ENCODE measurements at regions not wholly inside any gene's neighbourhood (a gene's known extent, or its start where the extent isn't known, plus 50 kb on each side); places are given as distances from the start of the nearest gene placed in this dataset.

DNA sequence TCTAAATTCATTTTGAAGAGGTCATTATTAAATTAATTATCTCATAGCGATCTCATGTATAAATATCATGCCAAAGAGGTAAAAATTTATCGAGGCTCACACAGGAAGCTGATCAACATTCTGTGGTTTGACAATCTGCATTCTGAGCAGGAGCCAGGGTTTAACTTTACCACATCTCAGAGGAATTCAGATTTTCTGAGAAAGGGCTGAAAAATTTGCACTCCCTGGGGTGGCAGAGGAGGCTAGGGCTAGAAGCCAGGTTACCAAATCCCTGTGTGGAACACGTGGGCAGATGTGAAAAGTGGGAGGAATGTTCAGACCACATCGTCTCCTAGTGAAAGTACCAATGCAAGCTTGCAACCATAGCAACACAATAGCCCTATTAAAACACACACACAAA lies 63.5 kb upstream of the CTLA4 start:
- peaks cover 3% of the 10 kb centered on the region for H3K36me3 Mint-ChIP-seq
- H3K9me3 Mint-ChIP-seq = peaks cover 5% of the 10 kb centered on the region
- no peak for DNase-seq (ENCODE audit: extremely low spot score, unreplicated experiment)
- no peak overlapping the region for H3K4me3 Mint-ChIP-seq
- no peak overlapping the region for H3K27ac Mint-ChIP-seq
- no peaks in the 10 kb centered on the region for H3K27me3 Mint-ChIP-seq
- peaks cover 6% of the 10 kb centered on the region for H3K4me1 Mint-ChIP-seq (ENCODE audit: unreplicated experiment)
- TF ChIP-seq, protein P1, sequence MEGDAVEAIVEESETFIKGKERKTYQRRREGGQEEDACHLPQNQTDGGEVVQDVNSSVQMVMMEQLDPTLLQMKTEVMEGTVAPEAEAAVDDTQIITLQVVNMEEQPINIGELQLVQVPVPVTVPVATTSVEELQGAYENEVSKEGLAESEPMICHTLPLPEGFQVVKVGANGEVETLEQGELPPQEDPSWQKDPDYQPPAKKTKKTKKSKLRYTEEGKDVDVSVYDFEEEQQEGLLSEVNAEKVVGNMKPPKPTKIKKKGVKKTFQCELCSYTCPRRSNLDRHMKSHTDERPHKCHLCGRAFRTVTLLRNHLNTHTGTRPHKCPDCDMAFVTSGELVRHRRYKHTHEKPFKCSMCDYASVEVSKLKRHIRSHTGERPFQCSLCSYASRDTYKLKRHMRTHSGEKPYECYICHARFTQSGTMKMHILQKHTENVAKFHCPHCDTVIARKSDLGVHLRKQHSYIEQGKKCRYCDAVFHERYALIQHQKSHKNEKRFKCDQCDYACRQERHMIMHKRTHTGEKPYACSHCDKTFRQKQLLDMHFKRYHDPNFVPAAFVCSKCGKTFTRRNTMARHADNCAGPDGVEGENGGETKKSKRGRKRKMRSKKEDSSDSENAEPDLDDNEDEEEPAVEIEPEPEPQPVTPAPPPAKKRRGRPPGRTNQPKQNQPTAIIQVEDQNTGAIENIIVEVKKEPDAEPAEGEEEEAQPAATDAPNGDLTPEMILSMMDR (conservative IDR thresholded peaks at IDR 0.05) = no peak

DNA sequence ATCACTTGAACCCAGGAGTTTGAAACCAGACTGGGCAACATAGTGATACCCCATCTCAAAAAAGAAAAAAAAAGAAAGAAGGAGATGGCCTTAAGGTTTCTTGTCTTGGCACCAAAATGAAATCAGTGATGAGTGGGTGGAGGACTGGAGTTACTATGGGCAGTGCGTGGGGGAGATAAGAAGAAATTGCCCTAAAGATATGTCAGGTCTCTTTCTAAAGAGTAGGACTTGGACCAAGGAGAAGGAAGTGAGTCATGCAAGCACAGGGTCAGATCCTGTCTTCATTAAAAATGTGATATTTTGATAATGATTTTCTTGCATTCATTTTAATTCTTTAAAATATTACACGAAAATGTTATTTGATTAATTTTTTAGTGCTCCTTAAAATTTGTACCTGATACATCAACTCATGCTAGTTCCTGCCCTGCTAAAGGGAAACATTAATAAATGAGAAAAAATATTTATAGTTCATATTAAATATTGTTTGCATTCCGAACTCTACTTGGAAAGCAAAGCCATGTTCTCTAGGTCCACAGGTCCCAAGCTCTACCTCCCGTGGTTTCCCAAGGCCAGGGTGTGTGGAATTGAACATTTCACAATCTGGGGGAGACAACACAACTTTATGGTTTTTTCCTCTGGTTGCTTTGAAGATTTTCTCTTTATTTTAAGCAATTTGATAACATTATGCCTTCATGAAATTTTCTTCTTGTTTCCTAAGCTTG lies 62.6 kb upstream of the CTLA4 start:
- TF ChIP-seq, protein P1 (conservative IDR thresholded peaks at IDR 0.05) = no peak
- Mint-ChIP-seq H3K36me3 (peaks cover 3% of the 10 kb centered on the region), H3K4me1 (ENCODE audit: unreplicated experiment) (peaks cover 6% of the 10 kb centered on the region), H3K27ac (no peak overlapping the region), H3K4me3 (no peak overlapping the region), H3K27me3 (no peaks in the 10 kb centered on the region), H3K9me3 (peaks cover 5% of the 10 kb centered on the region)
- DNase-seq (ENCODE audit: extremely low spot score, unreplicated experiment) = no peak

DNA sequence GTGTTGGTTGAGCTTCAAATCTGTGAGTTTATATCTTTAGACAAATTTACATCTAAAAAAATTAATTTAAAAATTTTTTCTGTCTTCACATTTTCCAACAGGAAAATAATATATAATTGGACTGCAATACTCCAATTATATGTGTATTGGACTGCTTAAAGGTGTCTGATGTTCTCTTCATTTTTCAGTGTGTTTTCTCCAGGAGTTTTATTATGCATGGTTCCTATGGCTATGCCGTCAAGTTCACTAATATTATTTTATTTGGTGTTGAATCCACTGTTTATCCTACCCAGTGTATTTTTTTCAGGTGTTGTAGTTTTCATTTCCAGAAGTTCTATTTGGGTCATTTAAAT lies 62.1 kb upstream of the CTLA4 start:
- no peak overlapping the region for H3K4me3 Mint-ChIP-seq
- H3K4me1 Mint-ChIP-seq (ENCODE audit: unreplicated experiment) = peaks cover 6% of the 10 kb centered on the region
- peaks cover 5% of the 10 kb centered on the region for H3K9me3 Mint-ChIP-seq
- peaks cover 3% of the 10 kb centered on the region for H3K36me3 Mint-ChIP-seq
- no peak for DNase-seq (ENCODE audit: extremely low spot score, unreplicated experiment)
- TF ChIP-seq, protein P1 (conservative IDR thresholded peaks at IDR 0.05) = no peak
- no peak overlapping the region for H3K27ac Mint-ChIP-seq
- H3K27me3 Mint-ChIP-seq = no peaks in the 10 kb centered on the region

DNA sequence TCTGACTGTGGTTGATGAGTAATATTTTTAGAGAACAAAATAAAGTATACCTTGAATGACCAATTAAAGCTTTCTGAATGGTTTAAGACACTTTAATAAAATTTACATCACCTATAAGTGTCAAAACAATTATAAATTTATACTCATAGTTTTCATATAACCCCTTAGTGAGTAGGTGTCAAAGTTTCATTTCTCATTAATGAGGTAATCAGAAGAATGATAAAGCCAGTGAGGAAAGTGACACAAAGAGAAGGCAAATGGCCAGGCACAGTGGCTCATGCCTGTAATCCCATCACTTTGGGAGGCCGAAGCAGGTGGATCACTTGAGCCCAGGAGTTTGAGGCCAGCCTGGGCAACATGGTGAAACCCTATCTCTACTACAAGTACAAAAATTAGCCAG lies 60.8 kb upstream of the CTLA4 start:
- peaks cover 5% of the 10 kb centered on the region for H3K9me3 Mint-ChIP-seq
- H3K4me1 Mint-ChIP-seq (ENCODE audit: unreplicated experiment) = peaks cover 11% of the 10 kb centered on the region
- peaks cover 3% of the 10 kb centered on the region for H3K36me3 Mint-ChIP-seq
- no peak overlapping the region for H3K27ac Mint-ChIP-seq
- no peak overlapping the region for H3K4me3 Mint-ChIP-seq
- TF ChIP-seq, protein P1 (conservative IDR thresholded peaks at IDR 0.05) = no peak
- no peaks in the 10 kb centered on the region for H3K27me3 Mint-ChIP-seq
- DNase-seq (ENCODE audit: extremely low spot score, unreplicated experiment) = no peak

DNA sequence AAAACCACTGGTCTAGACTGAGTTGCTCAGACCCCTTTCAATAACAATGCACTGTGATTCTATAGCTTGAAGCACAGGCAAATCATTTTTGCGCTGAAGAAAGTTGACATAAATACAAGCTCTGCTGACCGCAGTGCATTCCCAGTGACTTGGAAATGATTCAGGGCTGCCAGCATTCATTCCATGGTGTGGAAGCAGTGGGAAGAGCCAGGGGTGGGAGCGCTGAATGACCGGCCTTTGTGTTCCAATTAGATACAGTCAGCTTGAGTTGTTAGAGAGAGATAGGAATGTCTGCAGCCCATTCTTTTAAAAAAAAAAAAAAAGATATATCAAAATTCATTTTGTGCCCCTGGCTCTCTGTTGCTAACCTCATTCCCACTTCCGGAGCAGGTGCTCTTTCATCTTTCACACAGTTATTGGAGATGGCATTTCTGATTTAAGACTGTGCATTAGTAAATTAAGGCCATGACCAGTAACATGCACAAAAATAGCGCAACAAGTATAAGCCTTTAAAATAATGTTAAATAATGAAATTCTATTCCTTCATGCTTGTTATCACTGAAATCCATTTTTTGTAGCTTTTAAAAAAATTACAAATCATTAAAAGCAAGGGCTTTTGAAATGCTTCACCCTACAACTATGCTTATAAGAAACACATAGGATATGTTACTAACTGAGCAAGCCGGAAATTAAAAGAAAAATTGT lies 59.4 kb upstream of the CTLA4 start:
- DNase-seq (ENCODE audit: extremely low spot score, unreplicated experiment) = no peak
- no peak overlapping the region for H3K4me3 Mint-ChIP-seq
- H3K9me3 Mint-ChIP-seq = peaks cover 5% of the 10 kb centered on the region
- H3K36me3 Mint-ChIP-seq = peaks cover 3% of the 10 kb centered on the region
- H3K4me1 Mint-ChIP-seq (ENCODE audit: unreplicated experiment) = peaks cover 11% of the 10 kb centered on the region
- no peak overlapping the region for H3K27ac Mint-ChIP-seq
- H3K27me3 Mint-ChIP-seq = no peaks in the 10 kb centered on the region
- TF ChIP-seq, protein P1 (conservative IDR thresholded peaks at IDR 0.05) = no peak
